ENCODE measurements at regions not wholly inside any gene's neighbourhood (a gene's known extent, or its start where the extent isn't known, plus 50 kb on each side); places are given as distances from the start of the nearest gene placed in this dataset.

GRCh38 chr4:141571362-141571761 lies 65.0 kb upstream of the IL15 start:
- TF ChIP-seq, protein P1, sequence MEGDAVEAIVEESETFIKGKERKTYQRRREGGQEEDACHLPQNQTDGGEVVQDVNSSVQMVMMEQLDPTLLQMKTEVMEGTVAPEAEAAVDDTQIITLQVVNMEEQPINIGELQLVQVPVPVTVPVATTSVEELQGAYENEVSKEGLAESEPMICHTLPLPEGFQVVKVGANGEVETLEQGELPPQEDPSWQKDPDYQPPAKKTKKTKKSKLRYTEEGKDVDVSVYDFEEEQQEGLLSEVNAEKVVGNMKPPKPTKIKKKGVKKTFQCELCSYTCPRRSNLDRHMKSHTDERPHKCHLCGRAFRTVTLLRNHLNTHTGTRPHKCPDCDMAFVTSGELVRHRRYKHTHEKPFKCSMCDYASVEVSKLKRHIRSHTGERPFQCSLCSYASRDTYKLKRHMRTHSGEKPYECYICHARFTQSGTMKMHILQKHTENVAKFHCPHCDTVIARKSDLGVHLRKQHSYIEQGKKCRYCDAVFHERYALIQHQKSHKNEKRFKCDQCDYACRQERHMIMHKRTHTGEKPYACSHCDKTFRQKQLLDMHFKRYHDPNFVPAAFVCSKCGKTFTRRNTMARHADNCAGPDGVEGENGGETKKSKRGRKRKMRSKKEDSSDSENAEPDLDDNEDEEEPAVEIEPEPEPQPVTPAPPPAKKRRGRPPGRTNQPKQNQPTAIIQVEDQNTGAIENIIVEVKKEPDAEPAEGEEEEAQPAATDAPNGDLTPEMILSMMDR (conservative IDR thresholded peaks at IDR 0.05): no peak
- no peak for TF ChIP-seq EZH2 (IDR thresholded peaks at IDR 0.05; ENCODE audit: low read depth)
